ENCODE measurements at regions not wholly inside any gene's neighbourhood (a gene's known extent, or its start where the extent isn't known, plus 50 kb on each side); places are given as distances from the start of the nearest gene placed in this dataset.
"Not testable (repeated sequence)": the region's sequence is repeated elsewhere in the genome, so short reads cannot be mapped to it uniquely, and the experiment has no call there.

DNA sequence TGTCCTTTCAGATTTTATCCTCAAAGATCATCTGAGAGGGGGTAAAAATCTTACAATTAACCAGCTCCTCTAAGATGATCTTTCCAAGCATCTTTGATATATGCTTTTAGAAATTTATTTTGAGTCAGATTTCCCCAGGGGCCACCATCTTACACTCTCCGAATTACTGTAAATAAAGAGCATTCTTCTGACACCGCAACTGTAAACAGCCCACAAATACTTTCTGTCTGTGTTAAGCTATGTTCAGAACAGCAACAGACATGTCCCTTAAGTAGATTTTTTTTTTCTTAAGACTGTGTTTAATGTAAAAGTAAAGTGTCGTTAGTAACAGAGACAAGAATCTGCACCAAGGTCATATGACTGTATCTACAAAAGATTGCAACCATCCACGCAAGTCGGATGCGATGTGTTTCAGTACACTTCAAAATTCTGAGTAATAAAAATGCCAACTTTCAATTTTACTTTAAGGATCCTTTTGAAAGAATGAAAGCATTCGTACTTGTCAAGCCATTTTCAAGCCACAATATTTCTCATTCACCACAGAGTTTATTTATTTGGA, 159.0 kb upstream of the KCNH8 start:
- Histone ChIP-seq H3K27ac (no peak overlapping the region), H3K4me3 (peak overlapping the region in 1 of 7 experiments; percentile 17)

- Histone ChIP-seq H3K27ac (no peak overlapping the region), H3K4me3 (no peak overlapping the region)
Measured at GRCh38 chr3:18988614-18989229, 159.6 kb upstream of the KCNH8 start.

- Histone ChIP-seq H3K4me3 (no peak overlapping the region), H3K27ac (no peak overlapping the region)
Measured at GRCh38 chr3:18987862-18988447, 160.4 kb upstream of the KCNH8 start.

- H3K4me3 ChIP-seq = no peak overlapping the region
- no peak overlapping the region for H3K27ac ChIP-seq
Measured at GRCh38 chr3:18987070-18987469, 161.2 kb upstream of the KCNH8 start.

GRCh38 chr3:18982920-18983319, 165.4 kb upstream of the KCNH8 start:
- no peak overlapping the region for H3K27ac ChIP-seq
- H3K4me3 ChIP-seq = no peak overlapping the region

DNA sequence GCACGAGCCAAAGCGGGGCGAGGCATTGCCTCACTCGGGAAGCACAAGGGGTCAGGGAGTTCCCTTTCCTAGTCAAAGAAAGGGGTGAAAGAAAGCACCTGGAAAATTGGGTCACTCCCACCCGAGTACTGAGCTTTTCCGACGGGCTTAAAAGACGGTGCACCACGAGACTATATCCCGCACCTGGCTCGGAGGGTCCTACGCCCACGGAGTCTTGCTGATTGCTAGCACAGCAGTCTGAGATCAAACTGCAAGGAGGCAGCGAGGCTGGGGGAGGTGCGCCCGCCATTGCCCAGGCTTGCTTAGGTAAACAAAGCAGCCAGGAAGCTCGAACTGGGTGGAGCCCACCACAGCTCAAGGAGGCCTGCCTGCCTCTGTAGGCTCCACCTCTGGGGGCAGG, 172.2 kb upstream of the KCNH8 start:
- H3K27ac ChIP-seq, H3K4me3 ChIP-seq: not testable (repeated sequence)

- no peak overlapping the region for H3K4me3 ChIP-seq
- H3K27ac ChIP-seq = no peak overlapping the region
Measured at GRCh38 chr3:18968120-18968519, 180.2 kb upstream of the KCNH8 start.

DNA sequence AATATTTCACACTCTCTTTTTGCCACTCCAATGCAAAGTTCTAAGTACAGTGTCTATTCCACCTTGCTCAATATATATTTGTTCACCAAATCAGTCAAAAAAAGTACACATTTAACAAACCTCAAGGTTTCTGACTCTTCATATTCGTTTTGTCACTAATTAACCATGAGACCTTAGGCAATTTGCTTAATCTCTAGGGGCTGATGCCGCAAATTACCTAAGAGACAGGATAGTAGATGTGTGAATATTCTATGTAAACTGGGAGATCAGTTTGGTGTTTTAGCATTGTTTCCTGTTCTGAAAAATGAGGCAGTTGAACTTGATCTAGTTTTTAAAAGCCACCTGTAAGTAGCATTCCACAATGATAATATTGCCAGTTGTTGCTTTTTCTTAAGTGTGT, 182.5 kb upstream of the KCNH8 start:
- H3K4me3 ChIP-seq = no peak overlapping the region

GRCh38 chr3:18964640-18965039, 183.7 kb upstream of the KCNH8 start:
- no peak overlapping the region for H3K27ac ChIP-seq
- no peak overlapping the region for H3K4me3 ChIP-seq

More for the DNA sequence above, 182.5 kb upstream of the KCNH8 start:
- no peak overlapping the region for H3K27ac ChIP-seq

- H3K27ac ChIP-seq = no peak overlapping the region
Measured at GRCh38 chr3:18951333-18951732, 197.0 kb upstream of the KCNH8 start.

GRCh38 chr3:18946524-18946923, 201.8 kb upstream of the KCNH8 start:
- no peak overlapping the region for H3K4me3 ChIP-seq
- no peak overlapping the region for H3K27ac ChIP-seq

More at GRCh38 chr3:18951333-18951732, 197.0 kb upstream of the KCNH8 start:
- no peak overlapping the region for H3K4me3 ChIP-seq

DNA sequence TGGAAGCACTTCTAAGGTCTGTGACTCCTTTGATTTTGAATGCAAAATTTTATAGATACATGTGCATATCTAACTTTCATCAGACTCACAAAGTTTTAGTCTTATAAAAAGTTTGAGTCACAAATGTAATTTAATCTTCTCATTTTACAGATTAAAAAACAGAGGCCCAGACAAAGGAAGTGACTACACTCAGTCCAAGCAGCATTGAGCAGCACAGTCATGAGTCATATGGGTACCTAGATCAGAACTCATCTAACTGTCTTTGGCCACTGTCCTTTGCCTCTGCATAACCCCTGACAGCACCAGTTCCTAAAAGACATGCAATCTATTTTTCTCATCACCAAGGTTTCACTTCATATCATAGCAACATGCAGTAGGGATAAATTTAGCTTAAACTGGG, 210.7 kb upstream of the KCNH8 start:
- Histone ChIP-seq H3K27ac (no peak overlapping the region), H3K4me3 (no peak overlapping the region)

- Histone ChIP-seq H3K27ac (no peak overlapping the region), H3K4me3 (no peak overlapping the region)
Measured at GRCh38 chr3:18919158-18919557, 229.2 kb upstream of the KCNH8 start.

- Histone ChIP-seq H3K4me3 (no peak overlapping the region), H3K27ac (no peak overlapping the region)
Measured at GRCh38 chr3:18917923-18918322, 230.4 kb upstream of the KCNH8 start.

DNA sequence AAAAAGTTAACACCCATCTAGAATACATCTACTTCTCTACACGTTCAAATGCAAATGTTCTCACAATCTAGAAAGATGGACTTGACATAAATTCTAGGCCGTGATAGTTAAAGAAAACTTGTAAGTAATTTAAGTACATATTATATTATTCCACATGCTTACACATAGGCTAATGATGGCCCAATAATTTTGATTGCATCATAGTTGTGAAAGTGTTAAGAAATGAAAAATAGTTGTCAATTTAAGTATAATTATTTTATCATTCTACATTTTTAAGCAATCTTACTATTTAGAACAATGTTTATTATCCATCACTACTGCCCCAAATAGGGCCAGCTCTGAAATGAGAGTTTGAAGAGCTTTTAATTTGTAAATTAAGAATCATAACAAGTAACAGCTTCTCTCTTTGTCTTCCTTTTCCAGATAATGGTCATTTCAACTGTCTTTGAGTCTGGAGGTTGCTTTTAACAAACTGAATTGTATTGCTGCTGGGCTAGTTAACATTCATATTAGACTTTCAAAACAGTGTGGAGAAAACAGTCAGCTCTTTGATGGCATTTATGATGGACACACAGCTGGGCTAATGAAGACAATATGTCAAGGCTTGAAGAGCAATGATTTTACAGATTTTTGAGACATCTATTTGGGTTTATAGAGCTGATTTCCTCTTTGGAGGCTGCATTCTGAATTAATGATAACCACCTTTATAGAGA, 246.1 kb upstream of the KCNH8 start:
- no peak overlapping the region for H3K4me3 ChIP-seq
- no peak overlapping the region for H3K27ac ChIP-seq

DNA sequence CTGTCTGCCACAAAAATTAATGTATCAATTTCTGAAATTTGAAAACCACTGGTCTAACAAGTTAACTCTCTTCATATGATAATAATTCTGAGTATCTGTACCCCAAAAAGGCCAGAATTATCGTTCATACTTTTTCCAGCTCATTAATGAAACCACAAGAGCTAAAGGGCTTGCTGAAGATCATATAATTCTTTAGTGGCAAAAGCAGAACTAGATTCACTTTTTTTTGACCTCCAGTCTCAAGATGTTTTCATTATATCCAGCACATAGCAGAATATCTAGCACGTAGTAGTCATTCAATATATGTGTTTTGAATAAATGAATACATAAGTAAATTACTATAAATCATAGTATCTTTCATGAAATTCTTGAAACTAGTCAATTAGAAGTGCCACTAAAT, 246.7 kb upstream of the KCNH8 start:
- Histone ChIP-seq H3K4me3 (no peak overlapping the region), H3K27ac (no peak overlapping the region)

DNA sequence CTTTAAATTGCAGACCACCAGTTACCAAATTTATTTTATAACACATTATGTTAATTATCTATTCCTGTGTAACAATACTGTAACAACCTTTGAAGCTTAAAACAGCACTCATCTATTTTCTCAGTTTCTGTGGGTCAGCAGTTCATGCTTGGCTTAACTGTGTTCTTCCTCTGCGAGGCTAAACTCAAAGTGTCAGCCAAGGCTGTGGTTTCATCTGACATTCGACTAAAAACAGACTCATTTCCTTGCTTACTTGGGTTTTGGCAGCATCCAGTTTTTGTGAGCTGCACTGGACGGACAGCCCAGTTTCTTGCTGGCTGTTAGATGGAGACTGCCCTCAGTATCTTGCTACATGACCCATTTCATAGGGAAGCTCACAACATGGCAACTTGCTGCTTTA, 247.3 kb upstream of the KCNH8 start:
- no peak overlapping the region for H3K4me3 ChIP-seq
- no peak overlapping the region for H3K27ac ChIP-seq

DNA sequence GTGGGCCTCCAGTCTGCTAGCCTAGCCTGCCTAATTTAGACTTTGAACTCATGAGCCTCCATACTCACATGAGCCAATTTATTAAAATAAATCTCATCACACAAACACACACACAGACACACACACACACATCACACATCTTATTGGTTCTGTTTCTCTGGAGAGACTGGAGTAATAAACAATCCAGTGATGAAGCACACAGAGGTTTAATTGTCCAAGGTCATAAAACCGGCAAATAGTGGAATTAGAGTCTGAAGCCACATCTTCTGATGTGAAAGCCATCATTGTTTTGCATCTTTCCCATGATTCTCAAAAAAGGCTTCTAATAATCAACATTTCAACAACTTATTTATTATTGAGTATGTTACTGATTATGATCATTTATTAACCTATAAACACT, 249.4 kb upstream of the KCNH8 start:
- H3K27ac ChIP-seq = no peak overlapping the region
- no peak overlapping the region for H3K4me3 ChIP-seq

GRCh38 chr3:18892756-18893155, 255.6 kb upstream of the KCNH8 start:
- H3K27ac ChIP-seq = no peak overlapping the region

DNA sequence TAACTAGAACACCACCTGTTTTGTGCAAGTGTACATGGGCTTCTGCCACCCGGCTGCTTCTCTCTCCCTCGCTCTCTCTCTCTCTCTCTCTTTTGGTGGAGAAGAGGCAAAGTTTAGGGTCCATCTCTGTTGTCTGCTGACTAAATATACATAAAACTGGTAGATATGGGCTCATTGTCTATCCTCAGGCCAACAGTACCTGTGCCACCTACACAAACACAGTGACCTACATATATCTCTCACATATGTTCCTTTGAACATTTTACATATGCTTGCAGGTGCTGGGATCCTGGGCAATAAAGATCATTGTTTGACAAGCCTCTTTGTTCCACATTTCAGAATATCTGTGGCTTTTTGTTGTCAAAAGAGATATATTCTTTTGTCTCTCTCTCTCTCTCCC, 256.3 kb upstream of the KCNH8 start:
- no peak overlapping the region for H3K27ac ChIP-seq

More at GRCh38 chr3:18892756-18893155, 255.6 kb upstream of the KCNH8 start:
- H3K4me3 ChIP-seq = no peak overlapping the region

DNA sequence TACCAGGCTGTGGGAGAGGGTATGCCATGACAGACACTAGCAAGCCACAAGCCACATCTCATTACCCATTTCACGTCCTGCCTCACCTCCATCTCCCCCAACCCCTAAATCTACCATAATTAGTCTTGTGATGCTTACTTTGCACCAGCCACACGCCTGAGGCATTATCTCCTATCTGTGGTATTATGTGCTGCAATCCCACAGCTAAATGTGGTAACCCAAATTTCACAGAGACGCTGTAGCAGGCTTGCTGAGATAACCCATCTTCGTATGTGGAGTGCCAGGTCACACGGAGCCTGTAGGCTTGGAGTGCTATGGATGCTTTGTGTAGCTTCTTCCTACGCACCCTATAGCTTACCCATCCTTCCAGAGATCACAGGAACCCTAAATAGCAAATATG, 256.7 kb upstream of the KCNH8 start:
- Histone ChIP-seq H3K27ac (no peak overlapping the region), H3K4me3 (no peak overlapping the region)

More for the DNA sequence above, 256.3 kb upstream of the KCNH8 start:
- H3K4me3 ChIP-seq = no peak overlapping the region
